GM23338 (cell line): ENCODE measurements at regions not wholly inside any gene's neighbourhood (a gene's known extent, or its start where the extent isn't known, plus 50 kb on each side); places are given as distances from the start of the nearest gene placed in this dataset.

Source experiments
- ATAC-seq: fragments of 200-7000 bp; cut with Tn5 transposase; 3 replicates; pipeline ENCODE4 v1.9.1; 2020
- DNase-seq: peaks from one replicate; pipeline ENCODE4 v3.0.0-alpha.2; 2015; ENCODE audit warnings: low spot score
- H2AFZ ChIP-seq: fragments of 200-600 bp; sonication (generic); 2 replicates; pipeline ENCODE4 v1.8.0; 2016; ENCODE audit warnings: antibody characterized with exemption, mild to moderate bottlenecking, moderate library complexity
- H3F3A ChIP-seq: fragments of 200-600 bp; sonication (generic); replicated peaks from 2 replicates; pipeline ENCODE4 v1.8.0; 2017; ENCODE audit warnings: antibody characterized with exemption, mixed run types, low read depth
- H3K27ac ChIP-seq: fragments of 200-600 bp; sonication (generic); 2 replicates; pipeline ENCODE4 v1.6.1; 2016; ENCODE audit warnings: low read depth
- H3K27me3 ChIP-seq: fragments of 200-600 bp; sonication (generic); 2 replicates; pipeline ENCODE4 v1.8.0; 2016; ENCODE audit warnings: mild to moderate bottlenecking, mixed run types, moderate library complexity; ENCODE audit not compliant: insufficient read depth
- H3K36me3 ChIP-seq: fragments of 200-600 bp; sonication (generic); 2 replicates; pipeline ENCODE4 v1.8.0; 2016; ENCODE audit warnings: mild to moderate bottlenecking; ENCODE audit not compliant: insufficient read depth
- H3K4me1 ChIP-seq: fragments of 200-600 bp; sonication (generic); 2 replicates; pipeline ENCODE4 v1.8.0; 2016; ENCODE audit warnings: mild to moderate bottlenecking, moderate library complexity; ENCODE audit not compliant: insufficient read depth
- H3K4me2 ChIP-seq: fragments of 200-600 bp; sonication (generic); 2 replicates; pipeline ENCODE4 v1.7.1; 2017; ENCODE audit warnings: mixed run types
- H3K4me3 ChIP-seq: fragments of 200-600 bp; sonication (generic); 2 replicates; pipeline ENCODE4 v1.6.1; 2016; ENCODE audit warnings: mixed run types
- H3K79me2 ChIP-seq: fragments of 200-600 bp; sonication (generic); replicated peaks from 2 replicates; pipeline ENCODE4 v1.8.0; 2017; ENCODE audit warnings: mild to moderate bottlenecking; ENCODE audit not compliant: insufficient read depth
- H3K9me2 ChIP-seq: fragments of 200-600 bp; sonication (generic); 2 replicates; pipeline ENCODE4 v1.8.0; 2017; ENCODE audit not compliant: insufficient read depth
- H4K20me1 ChIP-seq: fragments of 200-600 bp; sonication (generic); replicated peaks from 2 replicates; pipeline ENCODE4 v1.8.0; 2017; ENCODE audit warnings: mild to moderate bottlenecking; ENCODE audit not compliant: insufficient read depth
- H3K27ac Mint-ChIP-seq: 2 replicates; pipeline ENCODE4 v1.8.0; 2020; ENCODE audit warnings: inconsistent platforms, mild to moderate bottlenecking, moderate library complexity, mixed read lengths
- H3K27me3 Mint-ChIP-seq: 3 replicates; pipeline ENCODE4 v1.8.0; 2022; ENCODE audit warnings: low read depth, mild to moderate bottlenecking, moderate library complexity, mixed read lengths, inconsistent platforms; ENCODE audit not compliant: insufficient read depth, poor library complexity
- H3K36me3 Mint-ChIP-seq: 3 replicates; pipeline ENCODE4 v1.8.0; 2021; ENCODE audit warnings: low read depth, mild to moderate bottlenecking, inconsistent platforms, moderate library complexity, mixed read lengths
- H3K4me1 Mint-ChIP-seq: 3 replicates; pipeline ENCODE4 v1.8.0; 2020; ENCODE audit warnings: mild to moderate bottlenecking, inconsistent platforms, mixed read lengths
- H3K4me3 Mint-ChIP-seq: 3 replicates; pipeline ENCODE4 v1.8.0; 2021; ENCODE audit warnings: moderate library complexity, mild to moderate bottlenecking, inconsistent platforms, mixed read lengths
- H3K9me3 Mint-ChIP-seq: 3 replicates; pipeline ENCODE4 v1.8.0; 2020; ENCODE audit warnings: moderate library complexity, mild to moderate bottlenecking, inconsistent platforms, mixed read lengths
- NANOG ChIP-seq: IDR thresholded peaks from 2 replicates; pipeline ENCODE4 v1.6.1; 2016; ENCODE audit warnings: antibody characterized with exemption, borderline replicate concordance
- POLR2AphosphoS5 ChIP-seq: IDR thresholded peaks from 2 replicates; pipeline ENCODE4 v1.6.1; 2016; ENCODE audit warnings: antibody characterized with exemption, low read depth
- ZNF114 ChIP-seq: fragments of 250-450 bp; sonication (Bioruptor Pico); IDR thresholded peaks from 2 replicates; pipeline ENCODE4 v1.5.0; 2020; ENCODE audit warnings: mild to moderate bottlenecking, moderate library complexity
- ZNF331 ChIP-seq: fragments of 250-450 bp; sonication (Bioruptor Pico); IDR thresholded peaks from 2 replicates; pipeline ENCODE4 v1.5.0; 2020; ENCODE audit warnings: low read depth, mild to moderate bottlenecking, moderate library complexity
- TF ChIP-seq, protein P1 (sequence below): fragments of 250-450 bp; sonication (Bioruptor Pico); IDR thresholded peaks from 2 replicates; pipeline ENCODE4 v1.5.0; 2020; ENCODE audit warnings: mild to moderate bottlenecking, moderate library complexity
- TF ChIP-seq, protein P2 (sequence below): IDR thresholded peaks from one replicate; pipeline ENCODE4 v1.6.1; 2018; ENCODE audit warnings: antibody characterized with exemption; ENCODE audit not compliant: unreplicated experiment
- TF ChIP-seq, protein P3 (sequence below), 2 experiments: fragments of 200-600 bp in 1 of 2; sonication (generic) in 1 of 2; conservative IDR thresholded peaks; 2 replicates each; pipeline versions ENCODE4 v1.5.1 to v1.6.1; 2016 to 2017; ENCODE audit warnings: antibody characterized with exemption in 2 of 2, low read depth in 2 of 2, mild to moderate bottlenecking in 2 of 2, moderate library complexity in 1 of 2

DNA sequence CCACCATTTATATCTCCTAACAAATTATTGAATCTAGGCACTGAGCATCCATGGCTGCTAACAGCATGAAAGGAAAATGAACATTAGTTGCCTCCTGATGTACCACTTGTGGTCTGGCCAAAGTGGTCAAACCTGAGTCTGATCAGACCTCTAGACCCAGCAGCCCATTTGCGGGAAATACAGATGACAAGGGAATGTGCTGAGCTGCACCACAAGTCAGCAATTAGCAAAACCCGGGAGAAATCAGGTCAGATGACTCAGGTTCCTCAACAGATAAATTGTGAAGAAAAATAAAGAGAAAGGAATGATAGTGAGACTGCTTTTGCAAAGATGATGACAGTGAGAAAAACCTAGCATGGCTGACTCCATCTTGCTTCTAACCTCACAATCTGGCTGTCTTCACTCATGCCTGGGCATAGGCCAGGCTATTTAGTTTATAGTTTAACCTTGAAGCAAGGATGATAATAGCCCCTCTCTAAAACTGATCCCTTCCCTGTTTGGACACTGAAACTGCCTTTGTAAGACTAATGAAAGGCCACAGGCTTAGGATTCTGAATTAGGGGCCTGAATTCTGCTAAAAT, 142.7 kb upstream of the ASIC2 start:
- H3K27ac Mint-ChIP-seq, result no peak overlapping the region
- Histone ChIP-seq H4K20me1 (no peaks in the 10 kb centered on the region), H3K4me1 (no peaks in the 10 kb centered on the region), H2AFZ (no peak overlapping the region), H3K27me3 (no peaks in the 10 kb centered on the region), H3K4me2 (no peak overlapping the region), H3K27ac (no peak overlapping the region), H3K4me3 (no peak overlapping the region), H3K36me3 (no peaks in the 10 kb centered on the region), H3K9me2 (peaks cover 7% of the 10 kb centered on the region), H3F3A (no peaks in the 10 kb centered on the region), H3K79me2 (no peaks in the 10 kb centered on the region)
- H3K9me3 Mint-ChIP-seq, result no peaks in the 10 kb centered on the region; the same call in 2 of the 3 replicates
- H3K4me1 Mint-ChIP-seq, result no peaks in the 10 kb centered on the region
- no peak for ATAC-seq
- no peak for TF ChIP-seq ZNF331
- TF ChIP-seq, protein P1, sequence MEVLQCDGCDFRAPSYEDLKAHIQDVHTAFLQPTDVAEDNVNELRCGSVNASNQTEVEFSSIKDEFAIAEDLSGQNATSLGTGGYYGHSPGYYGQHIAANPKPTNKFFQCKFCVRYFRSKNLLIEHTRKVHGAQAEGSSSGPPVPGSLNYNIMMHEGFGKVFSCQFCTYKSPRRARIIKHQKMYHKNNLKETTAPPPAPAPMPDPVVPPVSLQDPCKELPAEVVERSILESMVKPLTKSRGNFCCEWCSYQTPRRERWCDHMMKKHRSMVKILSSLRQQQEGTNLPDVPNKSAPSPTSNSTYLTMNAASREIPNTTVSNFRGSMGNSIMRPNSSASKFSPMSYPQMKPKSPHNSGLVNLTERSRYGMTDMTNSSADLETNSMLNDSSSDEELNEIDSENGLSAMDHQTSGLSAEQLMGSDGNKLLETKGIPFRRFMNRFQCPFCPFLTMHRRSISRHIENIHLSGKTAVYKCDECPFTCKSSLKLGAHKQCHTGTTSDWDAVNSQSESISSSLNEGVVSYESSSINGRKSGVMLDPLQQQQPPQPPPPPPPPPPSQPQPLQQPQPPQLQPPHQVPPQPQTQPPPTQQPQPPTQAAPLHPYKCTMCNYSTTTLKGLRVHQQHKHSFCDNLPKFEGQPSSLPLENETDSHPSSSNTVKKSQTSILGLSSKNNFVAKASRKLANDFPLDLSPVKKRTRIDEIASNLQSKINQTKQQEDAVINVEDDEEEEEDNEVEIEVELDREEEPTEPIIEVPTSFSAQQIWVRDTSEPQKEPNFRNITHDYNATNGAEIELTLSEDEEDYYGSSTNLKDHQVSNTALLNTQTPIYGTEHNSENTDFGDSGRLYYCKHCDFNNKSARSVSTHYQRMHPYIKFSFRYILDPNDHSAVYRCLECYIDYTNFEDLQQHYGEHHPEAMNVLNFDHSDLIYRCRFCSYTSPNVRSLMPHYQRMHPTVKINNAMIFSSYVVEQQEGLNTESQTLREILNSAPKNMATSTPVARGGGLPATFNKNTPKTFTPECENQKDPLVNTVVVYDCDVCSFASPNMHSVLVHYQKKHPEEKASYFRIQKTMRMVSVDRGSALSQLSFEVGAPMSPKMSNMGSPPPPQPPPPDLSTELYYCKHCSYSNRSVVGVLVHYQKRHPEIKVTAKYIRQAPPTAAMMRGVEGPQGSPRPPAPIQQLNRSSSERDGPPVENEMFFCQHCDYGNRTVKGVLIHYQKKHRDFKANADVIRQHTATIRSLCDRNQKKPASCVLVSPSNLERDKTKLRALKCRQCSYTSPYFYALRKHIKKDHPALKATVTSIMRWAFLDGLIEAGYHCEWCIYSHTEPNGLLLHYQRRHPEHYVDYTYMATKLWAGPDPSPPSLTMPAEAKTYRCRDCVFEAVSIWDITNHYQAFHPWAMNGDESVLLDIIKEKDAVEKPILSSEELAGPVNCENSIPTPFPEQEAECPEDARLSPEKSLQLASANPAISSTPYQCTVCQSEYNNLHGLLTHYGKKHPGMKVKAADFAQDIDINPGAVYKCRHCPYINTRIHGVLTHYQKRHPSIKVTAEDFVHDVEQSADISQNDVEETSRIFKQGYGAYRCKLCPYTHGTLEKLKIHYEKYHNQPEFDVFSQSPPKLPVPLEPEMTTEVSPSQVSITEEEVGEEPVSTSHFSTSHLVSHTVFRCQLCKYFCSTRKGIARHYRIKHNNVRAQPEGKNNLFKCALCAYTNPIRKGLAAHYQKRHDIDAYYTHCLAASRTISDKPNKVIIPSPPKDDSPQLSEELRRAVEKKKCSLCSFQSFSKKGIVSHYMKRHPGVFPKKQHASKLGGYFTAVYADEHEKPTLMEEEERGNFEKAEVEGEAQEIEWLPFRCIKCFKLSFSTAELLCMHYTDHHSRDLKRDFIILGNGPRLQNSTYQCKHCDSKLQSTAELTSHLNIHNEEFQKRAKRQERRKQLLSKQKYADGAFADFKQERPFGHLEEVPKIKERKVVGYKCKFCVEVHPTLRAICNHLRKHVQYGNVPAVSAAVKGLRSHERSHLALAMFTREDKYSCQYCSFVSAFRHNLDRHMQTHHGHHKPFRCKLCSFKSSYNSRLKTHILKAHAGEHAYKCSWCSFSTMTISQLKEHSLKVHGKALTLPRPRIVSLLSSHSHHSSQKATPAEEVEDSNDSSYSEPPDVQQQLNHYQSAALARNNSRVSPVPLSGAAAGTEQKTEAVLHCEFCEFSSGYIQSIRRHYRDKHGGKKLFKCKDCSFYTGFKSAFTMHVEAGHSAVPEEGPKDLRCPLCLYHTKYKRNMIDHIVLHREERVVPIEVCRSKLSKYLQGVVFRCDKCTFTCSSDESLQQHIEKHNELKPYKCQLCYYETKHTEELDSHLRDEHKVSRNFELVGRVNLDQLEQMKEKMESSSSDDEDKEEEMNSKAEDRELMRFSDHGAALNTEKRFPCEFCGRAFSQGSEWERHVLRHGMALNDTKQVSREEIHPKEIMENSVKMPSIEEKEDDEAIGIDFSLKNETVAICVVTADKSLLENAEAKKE (CRISPR knock-in tag), result no peak
- no peak for TF ChIP-seq ZNF114 (CRISPR knock-in tag)
- TF ChIP-seq NANOG, result no peak
- TF ChIP-seq, protein P2, sequence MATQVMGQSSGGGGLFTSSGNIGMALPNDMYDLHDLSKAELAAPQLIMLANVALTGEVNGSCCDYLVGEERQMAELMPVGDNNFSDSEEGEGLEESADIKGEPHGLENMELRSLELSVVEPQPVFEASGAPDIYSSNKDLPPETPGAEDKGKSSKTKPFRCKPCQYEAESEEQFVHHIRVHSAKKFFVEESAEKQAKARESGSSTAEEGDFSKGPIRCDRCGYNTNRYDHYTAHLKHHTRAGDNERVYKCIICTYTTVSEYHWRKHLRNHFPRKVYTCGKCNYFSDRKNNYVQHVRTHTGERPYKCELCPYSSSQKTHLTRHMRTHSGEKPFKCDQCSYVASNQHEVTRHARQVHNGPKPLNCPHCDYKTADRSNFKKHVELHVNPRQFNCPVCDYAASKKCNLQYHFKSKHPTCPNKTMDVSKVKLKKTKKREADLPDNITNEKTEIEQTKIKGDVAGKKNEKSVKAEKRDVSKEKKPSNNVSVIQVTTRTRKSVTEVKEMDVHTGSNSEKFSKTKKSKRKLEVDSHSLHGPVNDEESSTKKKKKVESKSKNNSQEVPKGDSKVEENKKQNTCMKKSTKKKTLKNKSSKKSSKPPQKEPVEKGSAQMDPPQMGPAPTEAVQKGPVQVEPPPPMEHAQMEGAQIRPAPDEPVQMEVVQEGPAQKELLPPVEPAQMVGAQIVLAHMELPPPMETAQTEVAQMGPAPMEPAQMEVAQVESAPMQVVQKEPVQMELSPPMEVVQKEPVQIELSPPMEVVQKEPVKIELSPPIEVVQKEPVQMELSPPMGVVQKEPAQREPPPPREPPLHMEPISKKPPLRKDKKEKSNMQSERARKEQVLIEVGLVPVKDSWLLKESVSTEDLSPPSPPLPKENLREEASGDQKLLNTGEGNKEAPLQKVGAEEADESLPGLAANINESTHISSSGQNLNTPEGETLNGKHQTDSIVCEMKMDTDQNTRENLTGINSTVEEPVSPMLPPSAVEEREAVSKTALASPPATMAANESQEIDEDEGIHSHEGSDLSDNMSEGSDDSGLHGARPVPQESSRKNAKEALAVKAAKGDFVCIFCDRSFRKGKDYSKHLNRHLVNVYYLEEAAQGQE, result no peak
- TF ChIP-seq, protein P3, sequence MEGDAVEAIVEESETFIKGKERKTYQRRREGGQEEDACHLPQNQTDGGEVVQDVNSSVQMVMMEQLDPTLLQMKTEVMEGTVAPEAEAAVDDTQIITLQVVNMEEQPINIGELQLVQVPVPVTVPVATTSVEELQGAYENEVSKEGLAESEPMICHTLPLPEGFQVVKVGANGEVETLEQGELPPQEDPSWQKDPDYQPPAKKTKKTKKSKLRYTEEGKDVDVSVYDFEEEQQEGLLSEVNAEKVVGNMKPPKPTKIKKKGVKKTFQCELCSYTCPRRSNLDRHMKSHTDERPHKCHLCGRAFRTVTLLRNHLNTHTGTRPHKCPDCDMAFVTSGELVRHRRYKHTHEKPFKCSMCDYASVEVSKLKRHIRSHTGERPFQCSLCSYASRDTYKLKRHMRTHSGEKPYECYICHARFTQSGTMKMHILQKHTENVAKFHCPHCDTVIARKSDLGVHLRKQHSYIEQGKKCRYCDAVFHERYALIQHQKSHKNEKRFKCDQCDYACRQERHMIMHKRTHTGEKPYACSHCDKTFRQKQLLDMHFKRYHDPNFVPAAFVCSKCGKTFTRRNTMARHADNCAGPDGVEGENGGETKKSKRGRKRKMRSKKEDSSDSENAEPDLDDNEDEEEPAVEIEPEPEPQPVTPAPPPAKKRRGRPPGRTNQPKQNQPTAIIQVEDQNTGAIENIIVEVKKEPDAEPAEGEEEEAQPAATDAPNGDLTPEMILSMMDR (conservative IDR thresholded peaks at IDR 0.05; ENCODE audit: low read depth in 2 of 2), result no peak
- TF ChIP-seq POLR2AphosphoS5, result no peak
- DNase-seq, result no peak
- no peak overlapping the region for H3K4me3 Mint-ChIP-seq
- H3K36me3 Mint-ChIP-seq, result no peaks in the 10 kb centered on the region
- H3K27me3 Mint-ChIP-seq, result peaks cover 5% of the 10 kb centered on the region
